ENCODE measurements at regions not wholly inside any gene's neighbourhood (a gene's known extent, or its start where the extent isn't known, plus 50 kb on each side); places are given as distances from the start of the nearest gene placed in this dataset.
"Not testable (repeated sequence)": the region's sequence is repeated elsewhere in the genome, so short reads cannot be mapped to it uniquely, and the experiment has no call there.

DNA sequence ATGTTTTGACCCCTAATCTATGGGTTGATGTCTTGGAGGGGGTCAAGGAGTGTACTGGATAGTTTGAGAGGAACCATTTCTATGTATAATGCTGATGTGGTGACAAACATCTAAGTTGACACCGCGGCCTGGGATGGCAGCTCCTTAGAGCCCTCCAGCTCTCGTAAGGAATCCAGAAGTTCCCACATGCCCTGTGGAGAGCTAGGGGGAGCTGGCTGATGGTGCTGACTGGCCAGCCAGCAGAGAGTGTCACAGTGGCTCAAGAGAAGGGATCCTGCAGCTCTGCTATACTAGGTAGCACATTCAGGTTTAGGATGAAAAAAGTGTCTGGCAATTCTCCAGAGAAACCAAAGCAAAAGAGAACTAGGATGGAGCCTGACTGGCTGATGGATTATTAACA, 842.2 kb upstream of the VRK2 start:
- 38 to 68% (median 48%) methylated on average over 3 of the region's 3 CpGs for WGBS, 3 donors

DNA sequence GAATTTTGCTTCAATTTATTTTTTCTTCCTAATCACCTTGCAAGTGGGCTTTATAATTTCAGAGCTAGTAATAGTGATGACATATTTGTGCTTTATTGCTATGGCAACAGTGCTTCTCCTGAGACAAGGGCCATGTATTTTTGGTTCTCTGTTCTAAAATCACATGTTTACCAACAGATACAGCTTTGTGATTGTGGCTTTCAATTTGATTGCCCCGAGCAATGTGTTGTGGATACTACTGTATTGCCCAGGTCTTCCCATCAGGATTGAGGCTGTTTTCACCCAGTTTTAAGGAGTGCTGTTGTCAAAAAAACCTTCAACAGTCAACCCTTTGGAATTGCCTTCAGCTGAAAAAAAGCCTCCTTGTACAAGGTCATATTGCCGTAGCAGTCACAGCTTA, 841.4 kb upstream of the VRK2 start:
- DNase-seq (no peak), FAIRE-seq (no peak)
- Histone ChIP-seq H3K36me3 (ENCODE audit: control insufficient read depth in 3 of 3, insufficient read depth in 2 of 3, low read depth in 1 of 3, low read length in 3 of 3) (no peaks in the 10 kb centered on the region), H3K27ac (ENCODE audit: low read depth in 1 of 3, low read length in 2 of 3) (no peak overlapping the region), H3K4me1 (ENCODE audit: control insufficient read depth in 3 of 3, insufficient read depth in 2 of 3, low read depth in 1 of 3, low read length in 2 of 3) (no peaks in the 10 kb centered on the region), H3K9me3 (ENCODE audit: control insufficient read depth in 2 of 2, insufficient read depth in 1 of 2, low read depth in 1 of 2, low read length in 1 of 2) (no peaks in the 10 kb centered on the region), H3K27me3 (ENCODE audit: control insufficient read depth in 3 of 3, insufficient read depth in 3 of 3, low read length in 3 of 3) (no peaks in the 10 kb centered on the region), H3K4me3 (ENCODE audit: low read depth in 1 of 3, low read length in 3 of 3) (no peak overlapping the region)
- WGBS, 3 donors, result 86 to 91% (median 91%) methylated on average over 2 of the region's 2 CpGs

More for the DNA sequence above, 842.2 kb upstream of the VRK2 start:
- DNase-seq, result no peak
- no peak overlapping the region for H3K4me3 ChIP-seq (ENCODE audit: low read depth in 1 of 3, low read length in 3 of 3)
- no peak for FAIRE-seq
- no peaks in the 10 kb centered on the region for H3K4me1 ChIP-seq (ENCODE audit: control insufficient read depth in 3 of 3, insufficient read depth in 2 of 3, low read depth in 1 of 3, low read length in 2 of 3)
- no peaks in the 10 kb centered on the region for H3K27me3 ChIP-seq (ENCODE audit: control insufficient read depth in 3 of 3, insufficient read depth in 3 of 3, low read length in 3 of 3)
- H3K9me3 ChIP-seq (ENCODE audit: control insufficient read depth in 2 of 2, insufficient read depth in 1 of 2, low read depth in 1 of 2, low read length in 1 of 2), result no peaks in the 10 kb centered on the region
- no peaks in the 10 kb centered on the region for H3K36me3 ChIP-seq (ENCODE audit: control insufficient read depth in 3 of 3, insufficient read depth in 2 of 3, low read depth in 1 of 3, low read length in 3 of 3)
- no peak overlapping the region for H3K27ac ChIP-seq (ENCODE audit: low read depth in 1 of 3, low read length in 2 of 3)

DNA sequence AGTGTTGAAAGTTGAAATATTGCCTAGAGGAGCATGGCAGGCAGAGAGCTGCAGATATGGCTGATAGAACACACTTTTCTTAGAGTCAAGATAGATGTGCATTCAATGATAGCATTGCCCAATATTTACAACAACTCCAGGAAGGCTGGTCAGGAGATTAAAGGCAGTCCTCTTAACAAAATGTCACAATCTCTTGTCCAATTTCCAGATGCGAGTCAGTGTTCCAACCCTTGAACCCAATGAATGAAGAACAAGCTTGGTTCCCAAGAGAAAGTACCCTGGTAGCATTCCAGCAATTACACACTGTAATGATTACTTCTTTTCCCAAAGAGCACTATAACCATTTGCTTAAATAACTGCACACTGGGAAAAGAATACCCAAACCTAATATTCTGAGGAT, 839.4 kb upstream of the VRK2 start:
- DNase-seq (peak in 1 of 2 donors; percentile 24), FAIRE-seq (no peak)
- Histone ChIP-seq H3K4me3 (ENCODE audit: low read depth in 1 of 3, low read length in 3 of 3) (no peak overlapping the region), H3K27ac (ENCODE audit: low read depth in 1 of 3, low read length in 2 of 3) (no peak overlapping the region), H3K9me3 (ENCODE audit: control insufficient read depth in 2 of 2, insufficient read depth in 1 of 2, low read depth in 1 of 2, low read length in 1 of 2) (no peaks in the 10 kb centered on the region), H3K36me3 (ENCODE audit: control insufficient read depth in 3 of 3, insufficient read depth in 2 of 3, low read depth in 1 of 3, low read length in 3 of 3) (no peaks in the 10 kb centered on the region), H3K27me3 (ENCODE audit: control insufficient read depth in 3 of 3, insufficient read depth in 3 of 3, low read length in 3 of 3) (no peaks in the 10 kb centered on the region), H3K4me1 (ENCODE audit: control insufficient read depth in 3 of 3, insufficient read depth in 2 of 3, low read depth in 1 of 3, low read length in 2 of 3) (no peaks in the 10 kb centered on the region)
- 42 to 70% (median 70%) methylated on average over 1 of the region's 1 CpG for WGBS, 3 donors

GRCh38 chr2:57209799-57210198, 836.8 kb upstream of the VRK2 start:
- DNase-seq, result no peak
- Histone ChIP-seq H3K9me3 (ENCODE audit: control insufficient read depth in 2 of 2, insufficient read depth in 1 of 2, low read depth in 1 of 2, low read length in 1 of 2) (no peaks in the 10 kb centered on the region), H3K27ac (ENCODE audit: low read depth in 1 of 3, low read length in 2 of 3) (no peak overlapping the region), H3K27me3 (ENCODE audit: control insufficient read depth in 3 of 3, insufficient read depth in 3 of 3, low read length in 3 of 3) (no peaks in the 10 kb centered on the region), H3K4me1 (ENCODE audit: control insufficient read depth in 3 of 3, insufficient read depth in 2 of 3, low read depth in 1 of 3, low read length in 2 of 3) (no peaks in the 10 kb centered on the region), H3K36me3 (ENCODE audit: control insufficient read depth in 3 of 3, insufficient read depth in 2 of 3, low read depth in 1 of 3, low read length in 3 of 3) (no peaks in the 10 kb centered on the region), H3K4me3 (ENCODE audit: low read depth in 1 of 3, low read length in 3 of 3) (no peak overlapping the region)
- 64 to 77% (median 77%) methylated on average over 4 of the region's 4 CpGs for WGBS, 3 donors
- FAIRE-seq, result no peak

DNA sequence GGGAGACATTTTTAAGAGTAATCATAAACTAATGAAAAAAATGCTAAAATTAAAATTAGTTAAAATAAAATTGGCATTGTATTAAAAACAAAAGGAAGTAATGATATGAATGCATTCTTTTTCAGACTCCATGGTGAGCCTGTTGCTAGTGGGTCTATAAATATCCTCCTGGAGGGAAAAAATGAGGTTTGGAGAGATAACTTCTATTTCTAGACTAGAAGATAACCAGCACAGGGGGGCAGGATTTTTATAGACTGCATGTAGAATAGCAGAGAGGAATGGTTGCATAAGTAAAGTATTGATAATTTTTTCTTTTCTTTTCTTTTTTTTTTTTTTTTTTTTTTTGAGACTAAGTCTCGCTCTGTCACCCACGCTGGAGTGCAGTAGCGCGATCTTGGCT, 835.8 kb upstream of the VRK2 start:
- Histone ChIP-seq H3K4me3 (ENCODE audit: low read depth in 1 of 3, low read length in 3 of 3) (no peak overlapping the region), H3K9me3 (ENCODE audit: control insufficient read depth in 2 of 2, insufficient read depth in 1 of 2, low read depth in 1 of 2, low read length in 1 of 2) (no peaks in the 10 kb centered on the region), H3K27me3 (ENCODE audit: control insufficient read depth in 3 of 3, insufficient read depth in 3 of 3, low read length in 3 of 3) (no peaks in the 10 kb centered on the region), H3K27ac (ENCODE audit: low read depth in 1 of 3, low read length in 2 of 3) (no peak overlapping the region), H3K4me1 (ENCODE audit: control insufficient read depth in 3 of 3, insufficient read depth in 2 of 3, low read depth in 1 of 3, low read length in 2 of 3) (no peaks in the 10 kb centered on the region), H3K36me3 (ENCODE audit: control insufficient read depth in 3 of 3, insufficient read depth in 2 of 3, low read depth in 1 of 3, low read length in 3 of 3) (no peaks in the 10 kb centered on the region)
- 88 to 99% (median 96%) methylated on average over 3 to 4 of the region's 4 CpGs for WGBS, 3 donors
- DNase-seq, result no peak
- FAIRE-seq, result no peak

GRCh38 chr2:57217013-57217412, 829.6 kb upstream of the VRK2 start:
- Histone ChIP-seq H3K27ac (ENCODE audit: low read depth in 1 of 3, low read length in 2 of 3) (no peak overlapping the region), H3K36me3 (ENCODE audit: control insufficient read depth in 3 of 3, insufficient read depth in 2 of 3, low read depth in 1 of 3, low read length in 3 of 3) (no peaks in the 10 kb centered on the region), H3K4me3 (ENCODE audit: low read depth in 1 of 3, low read length in 3 of 3) (no peak overlapping the region), H3K27me3 (ENCODE audit: control insufficient read depth in 3 of 3, insufficient read depth in 3 of 3, low read length in 3 of 3) (no peaks in the 10 kb centered on the region), H3K9me3 (ENCODE audit: control insufficient read depth in 2 of 2, insufficient read depth in 1 of 2, low read depth in 1 of 2, low read length in 1 of 2) (peaks cover 0 to 24% of the 10 kb centered on the region in 2 donors), H3K4me1 (ENCODE audit: control insufficient read depth in 3 of 3, insufficient read depth in 2 of 3, low read depth in 1 of 3, low read length in 2 of 3) (no peaks in the 10 kb centered on the region)
- no peak for DNase-seq
- WGBS, 3 donors, result 81 to 93% (median 90%) methylated on average over 2 of the region's 2 CpGs
- FAIRE-seq, result no peak

- no peak overlapping the region for H3K27ac ChIP-seq (ENCODE audit: low read depth in 1 of 3, low read length in 2 of 3)
- FAIRE-seq (no peak), DNase-seq (no peak)
- H3K4me3 ChIP-seq (ENCODE audit: low read depth in 1 of 3, low read length in 3 of 3), result no peak overlapping the region
- peaks cover 0 to 24% of the 10 kb centered on the region in 2 donors for H3K9me3 ChIP-seq (ENCODE audit: control insufficient read depth in 2 of 2, insufficient read depth in 1 of 2, low read depth in 1 of 2, low read length in 1 of 2)
- no peaks in the 10 kb centered on the region for H3K4me1 ChIP-seq (ENCODE audit: control insufficient read depth in 3 of 3, insufficient read depth in 2 of 3, low read depth in 1 of 3, low read length in 2 of 3)
- H3K36me3 ChIP-seq (ENCODE audit: control insufficient read depth in 3 of 3, insufficient read depth in 2 of 3, low read depth in 1 of 3, low read length in 3 of 3), result no peaks in the 10 kb centered on the region
- 55 to 74% (median 70%) methylated on average over 2 of the region's 2 CpGs for WGBS, 3 donors
- no peaks in the 10 kb centered on the region for H3K27me3 ChIP-seq (ENCODE audit: control insufficient read depth in 3 of 3, insufficient read depth in 3 of 3, low read length in 3 of 3)
These were observed 828.4 kb upstream of the VRK2 start for GRCh38 chr2:57218206-57218605.

DNA sequence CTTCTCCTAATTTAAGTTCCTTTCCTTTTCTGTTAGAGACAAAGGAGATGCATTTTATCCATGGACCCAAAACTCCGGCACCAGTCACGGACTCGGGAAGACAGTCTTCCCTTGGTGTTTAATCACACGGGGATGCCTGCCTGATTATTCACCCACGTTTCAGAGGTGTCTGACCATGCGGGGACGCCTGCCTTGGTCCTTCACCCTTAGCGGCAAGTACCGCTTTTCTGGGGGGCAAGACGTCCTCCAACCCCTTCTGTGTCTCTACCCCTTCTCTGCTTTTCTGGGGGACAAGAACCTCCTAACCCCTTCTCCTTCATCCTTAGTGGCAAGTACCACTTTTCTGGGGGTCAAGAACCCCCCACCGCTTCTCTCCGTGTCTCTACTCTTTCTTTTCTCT, 816.9 kb upstream of the VRK2 start:
- H3K27me3 ChIP-seq (ENCODE audit: control insufficient read depth in 3 of 3, insufficient read depth in 3 of 3, low read length in 3 of 3); FAIRE-seq; H3K9me3 ChIP-seq (ENCODE audit: control insufficient read depth in 2 of 2, insufficient read depth in 1 of 2, low read depth in 1 of 2, low read length in 1 of 2); H3K4me3 ChIP-seq (ENCODE audit: low read depth in 1 of 3, low read length in 3 of 3); DNase-seq; H3K4me1 ChIP-seq (ENCODE audit: control insufficient read depth in 3 of 3, insufficient read depth in 2 of 3, low read depth in 1 of 3, low read length in 2 of 3); H3K27ac ChIP-seq (ENCODE audit: low read depth in 1 of 3, low read length in 2 of 3); H3K36me3 ChIP-seq (ENCODE audit: control insufficient read depth in 3 of 3, insufficient read depth in 2 of 3, low read depth in 1 of 3, low read length in 3 of 3): not testable (repeated sequence)
- 88 to 96% (median 90%) methylated on average over 12 of the region's 12 CpGs for WGBS, 3 donors

DNA sequence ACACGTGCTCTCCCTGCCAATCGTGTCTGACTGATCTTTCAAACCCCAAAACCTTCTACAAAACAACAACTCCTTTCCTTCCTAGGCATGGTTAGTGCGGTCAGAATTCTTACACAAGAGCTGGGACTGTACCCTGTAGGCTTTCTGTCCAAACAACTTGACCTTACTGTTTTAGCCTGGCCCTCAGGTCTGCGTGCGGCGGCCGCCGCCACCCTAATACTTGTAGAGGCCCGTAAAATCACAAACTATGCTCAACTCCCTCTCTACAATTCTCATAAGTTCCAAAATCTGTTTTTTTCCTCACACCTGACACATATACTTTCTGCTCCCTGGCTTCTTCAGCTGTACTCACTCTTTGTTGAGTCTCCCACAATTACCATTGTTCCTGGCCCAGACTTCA, 814.3 kb upstream of the VRK2 start:
- not testable (repeated sequence) for H3K9me3 ChIP-seq (ENCODE audit: control insufficient read depth in 2 of 2, insufficient read depth in 1 of 2, low read depth in 1 of 2, low read length in 1 of 2); FAIRE-seq; H3K27me3 ChIP-seq (ENCODE audit: control insufficient read depth in 3 of 3, insufficient read depth in 3 of 3, low read length in 3 of 3); H3K4me1 ChIP-seq (ENCODE audit: control insufficient read depth in 3 of 3, insufficient read depth in 2 of 3, low read depth in 1 of 3, low read length in 2 of 3); H3K36me3 ChIP-seq (ENCODE audit: control insufficient read depth in 3 of 3, insufficient read depth in 2 of 3, low read depth in 1 of 3, low read length in 3 of 3); DNase-seq; H3K4me3 ChIP-seq (ENCODE audit: low read depth in 1 of 3, low read length in 3 of 3); H3K27ac ChIP-seq (ENCODE audit: low read depth in 1 of 3, low read length in 2 of 3)
- WGBS, 3 donors, result 85 to 93% (median 87%) methylated on average over 9 of the region's 9 CpGs
